GM12878 (cell line): ENCODE measurements at regions not wholly inside any gene's neighbourhood (a gene's known extent, or its start where the extent isn't known, plus 50 kb on each side); places are given as distances from the start of the nearest gene placed in this dataset.

Experiments
- ATAC-seq: fragments of 200-7000 bp; cut with Tn5 transposase; 3 replicates; pipeline ENCODE4 v1.9.1; 2020; ENCODE audit warnings: mild to moderate bottlenecking, moderate library complexity
- BruUV-seq: library from RNA; stranded (reverse); fragments of 400-500 nt; replicated peaks from 2 replicates; lab custom pipeline; 2021; lab: Mats Ljungman, UMichigan
- CTCF ChIA-PET: fragments of 300-600 bp; sonication (Branson Sonifier 250); formaldehyde crosslinking; extraction: SDS; loops from one replicate; lab custom pipeline; 2021; ENCODE audit warnings: inconsistent platforms; lab: Yijun Ruan, JAX
- POLR2A ChIA-PET: fragments of 350-600 bp; formaldehyde crosslinking; extraction: SDS; loops from one replicate; lab custom pipeline; 2021; ENCODE audit warnings: inconsistent platforms; lab: Charles Lee
- RAD21 ChIA-PET: fragments of 300-600 bp; sonication (Branson Sonifier 250); formaldehyde crosslinking; loops from one replicate; lab custom pipeline; 2023; ENCODE audit warnings: antibody characterized with exemption; ENCODE audit not compliant: unreplicated experiment; lab: Charles Lee
- SMC1A ChIA-PET: fragments of 300-600 bp; sonication (Branson Sonifier 250); formaldehyde crosslinking; loops from one replicate; lab custom pipeline; 2023; ENCODE audit not compliant: unreplicated experiment, uncharacterized antibody; lab: Charles Lee
- DNase-seq: peaks from one replicate; pipeline ENCODE4 v3.0.0-alpha.2; 2011; ENCODE audit warnings: low read depth, low spot score
- FAIRE-seq: peaks from 3 replicates; lab custom pipeline; 2011; peaks lifted over from hg19 to GRCh38; lab: Jason Lieb, UNC
- H2AFZ ChIP-seq: 2 replicates; pipeline ENCODE4 v1.6.0; 2011; ENCODE audit warnings: low read depth, low read length, control low read depth; ENCODE audit not compliant: control insufficient read depth
- H3K27ac ChIP-seq: 2 replicates; pipeline ENCODE4 v1.5.1; 2011; ENCODE audit warnings: control low read depth; ENCODE audit not compliant: control insufficient read depth, insufficient read depth
- H3K27me3 ChIP-seq, 2 experiments: replicated peaks in 1 of 2; 2 replicates each; pipeline versions ENCODE4 v1.6.0 to v1.6.1; 2011; ENCODE audit warnings: low read length in 1 of 2; ENCODE audit not compliant: control insufficient read depth in 2 of 2, insufficient read depth in 2 of 2
- H3K36me3 ChIP-seq, 2 experiments: 2 replicates each; pipeline ENCODE4 v1.5.1; 2011; ENCODE audit warnings: low read length in 1 of 2; ENCODE audit not compliant: control insufficient read depth in 2 of 2, insufficient read depth in 2 of 2
- H3K4me1 ChIP-seq: 2 replicates; pipeline ENCODE4 v1.6.1; 2011; ENCODE audit warnings: mild to moderate bottlenecking, low read length, moderate library complexity, mixed read lengths; ENCODE audit not compliant: control insufficient read depth, insufficient read depth
- H3K4me2 ChIP-seq: 2 replicates; pipeline ENCODE4 v1.6.0; 2011; ENCODE audit warnings: control low read depth; ENCODE audit not compliant: control insufficient read depth, insufficient read depth
- H3K4me3 ChIP-seq: fragments of 200-600 bp; sonication (generic); 2 replicates; pipeline ENCODE4 v1.5.1; 2016
- H3K79me2 ChIP-seq: 2 replicates; pipeline ENCODE4 v1.6.0; 2011; ENCODE audit warnings: low read length; ENCODE audit not compliant: control insufficient read depth, insufficient read depth
- H3K9ac ChIP-seq: 2 replicates; pipeline ENCODE4 v1.8.0; 2011; ENCODE audit warnings: low read length, control low read depth, mixed read lengths; ENCODE audit not compliant: control insufficient read depth, insufficient read depth
- H3K9me3 ChIP-seq: replicated peaks from 3 replicates; pipeline ENCODE4 v1.5.1; 2011; ENCODE audit warnings: mild to moderate bottlenecking, low read length; ENCODE audit not compliant: control insufficient read depth, insufficient read depth
- H4K20me1 ChIP-seq: 2 replicates; pipeline ENCODE4 v1.6.0; 2011; ENCODE audit not compliant: control insufficient read depth, insufficient read depth
- BRCA1 ChIP-seq: IDR thresholded peaks from 2 replicates; pipeline ENCODE4 v1.6.1; 2011; ENCODE audit warnings: low read depth, low read length, improper control_type of control experiment
- CBX3 ChIP-seq: fragments of 200-600 bp; sonication (generic); IDR thresholded peaks from 2 replicates; pipeline ENCODE4 v1.6.1; 2016; ENCODE audit warnings: low read depth, borderline replicate concordance
- CHD1 ChIP-seq: IDR thresholded peaks from 2 replicates; pipeline ENCODE4 v1.6.1; 2012; ENCODE audit warnings: low read depth, low read length, improper control_type of control experiment
- EGR1 ChIP-seq, 2 experiments: IDR thresholded peaks; 1 replicate in 1 of 2; 2 replicates in 1 of 2; pipeline ENCODE4 v1.6.1; 2011 to 2012; ENCODE audit warnings: low read depth in 2 of 2, low read length in 2 of 2, borderline replicate concordance in 1 of 2, mild to moderate bottlenecking in 1 of 2, moderate library complexity in 1 of 2
- GATAD2B ChIP-seq: fragments of 450-650 bp; conservative IDR thresholded peaks from 2 replicates; pipeline ENCODE4 v1.6.1; 2017; ENCODE audit warnings: low read depth, mild to moderate bottlenecking, moderate library complexity
- IKZF1 ChIP-seq: fragments of 450-650 bp; conservative IDR thresholded peaks from 2 replicates; pipeline ENCODE4 v1.6.1; 2017; ENCODE audit warnings: antibody characterized with exemption, mild to moderate bottlenecking
- IKZF2 ChIP-seq, 2 experiments: fragments of 450-650 bp; IDR thresholded peaks; 2 replicates each; pipeline ENCODE4 v1.6.1; 2017; ENCODE audit warnings: mild to moderate bottlenecking in 2 of 2, moderate library complexity in 2 of 2
- NR2C1 ChIP-seq: fragments of 450-650 bp; IDR thresholded peaks from 2 replicates; pipeline ENCODE4 v1.6.1; 2017; ENCODE audit warnings: antibody characterized with exemption, mild to moderate bottlenecking, moderate library complexity
- PAX8 ChIP-seq: fragments of 450-650 bp; IDR thresholded peaks from 2 replicates; pipeline ENCODE4 v1.6.1; 2017; ENCODE audit warnings: mild to moderate bottlenecking, moderate library complexity
- TARDBP ChIP-seq: IDR thresholded peaks from 2 replicates; pipeline ENCODE4 v1.6.1; 2016; ENCODE audit warnings: borderline replicate concordance
- YBX1 ChIP-seq: fragments of 450-650 bp; IDR thresholded peaks from 2 replicates; pipeline ENCODE4 v1.6.1; 2016; ENCODE audit warnings: antibody characterized with exemption
- ZNF274 ChIP-seq: IDR thresholded peaks from one replicate; pipeline ENCODE4 v1.8.0; 2011; ENCODE audit not compliant: insufficient read length, insufficient read depth
- ZNF622 ChIP-seq: fragments of 450-650 bp; IDR thresholded peaks from 2 replicates; pipeline ENCODE4 v1.6.1; 2017; ENCODE audit warnings: mild to moderate bottlenecking, inconsistent platforms
- WGBS: methylation state at CpG from one replicate; pipeline ENCODE4 v1.1.6; 2016; ENCODE audit warnings: low lambda C conversion rate; ENCODE audit not compliant: insufficient replicate concordance, insufficient coverage; ENCODE audit errors: missing lambda C conversion rate; 5-methylcytosine and 5-hydroxymethylcytosine counted together
- in situ Hi-C: fragments of 300-500 bp; cut with MboI; formaldehyde crosslinking; loops from 9 replicates; pipeline ENCODE4 v1.14.3; 2018; ENCODE audit warnings: mixed read lengths
- intact Hi-C: fragments of 100-400 bp; cut with micrococcal nuclease; formaldehyde crosslinking; loops from one replicate; pipeline ENCODE4 v1.14.2; 2022; ENCODE audit not compliant: unreplicated experiment
- TF ChIP-seq, protein P1 (sequence below): IDR thresholded peaks from 2 replicates; pipeline ENCODE4 v1.6.1; 2011; ENCODE audit warnings: borderline replicate concordance, low read depth, mild to moderate bottlenecking, moderate library complexity, mixed read lengths, low read length; ENCODE audit not compliant: insufficient read depth; ENCODE audit errors: extremely low read length
- TF ChIP-seq, protein P2 (sequence below): IDR thresholded peaks from 2 replicates; pipeline ENCODE4 v1.6.1; 2011; ENCODE audit warnings: mild to moderate bottlenecking, low read depth, low read length, moderate library complexity; ENCODE audit not compliant: insufficient replicate concordance

DNA sequence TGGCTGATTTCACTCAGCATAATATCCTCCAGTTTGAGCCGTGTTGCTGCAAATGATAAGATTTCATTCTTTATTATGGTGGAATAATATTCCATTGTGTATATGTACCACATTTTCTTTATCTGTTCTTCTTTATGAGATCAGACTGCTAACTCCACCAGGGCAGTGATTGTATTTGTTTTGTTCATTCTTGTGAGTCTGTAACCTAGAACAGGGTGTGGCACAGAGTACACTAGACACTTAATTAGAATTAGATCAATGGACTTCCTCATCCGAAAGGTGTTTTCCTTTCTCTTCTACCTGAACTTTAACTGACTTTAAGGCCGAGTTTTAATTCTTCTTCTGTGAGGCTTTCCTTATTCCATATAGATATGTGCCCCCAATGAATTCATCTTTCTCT, 551.0 kb downstream of the SNAPC1 start:
- no peak for FAIRE-seq
- in situ Hi-C loops, result no loop called here

DNA sequence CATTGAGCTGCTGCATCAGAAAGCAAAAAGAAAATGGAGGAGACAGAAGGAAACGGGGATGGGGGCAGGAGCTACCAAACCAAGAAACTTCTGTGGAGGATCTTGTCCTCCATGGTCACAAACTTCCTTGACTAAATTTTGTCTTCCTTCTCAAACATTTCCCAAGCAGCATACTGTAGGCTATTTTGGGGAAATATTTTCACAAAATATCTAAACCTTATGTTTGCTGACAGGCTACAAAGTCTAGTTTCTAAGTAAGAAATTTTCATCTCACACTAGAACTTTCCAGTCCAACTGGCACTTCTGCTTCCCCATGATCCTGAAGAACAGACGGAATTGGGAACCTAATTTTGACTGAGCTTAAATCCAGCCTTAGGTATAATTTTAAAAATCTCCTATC, 552.0 kb downstream of the SNAPC1 start:
- H3K27me3 ChIP-seq, result no peaks in the 10 kb centered on the region; a peak in 1 of 4 replicates
- ChIA-PET SMC1A (interaction anchor here (0.6 kb wide), 1 partner anchor 8 kb away, joined by 4 read pairs; no protein-coding TSS in a partner anchor), RAD21 (no interaction called here), CTCF (no interaction called here), POLR2A (no interaction called here)
- intact Hi-C loops, result no loop called here
- TF ChIP-seq ZNF622 (no peak), BRCA1 (no peak), EGR1 (IDR thresholded peaks at IDR 0.05; ENCODE audit: borderline replicate concordance in 1 of 2, low read depth in 2 of 2, low read length in 2 of 2) (no peak), CBX3 (no peak), PAX8 (no peak), CHD1 (no peak), YBX1 (no peak), NR2C1 (no peak)
- TF ChIP-seq, protein P1, sequence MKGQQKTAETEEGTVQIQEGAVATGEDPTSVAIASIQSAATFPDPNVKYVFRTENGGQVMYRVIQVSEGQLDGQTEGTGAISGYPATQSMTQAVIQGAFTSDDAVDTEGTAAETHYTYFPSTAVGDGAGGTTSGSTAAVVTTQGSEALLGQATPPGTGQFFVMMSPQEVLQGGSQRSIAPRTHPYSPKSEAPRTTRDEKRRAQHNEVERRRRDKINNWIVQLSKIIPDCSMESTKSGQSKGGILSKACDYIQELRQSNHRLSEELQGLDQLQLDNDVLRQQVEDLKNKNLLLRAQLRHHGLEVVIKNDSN, result no peak
- FAIRE-seq (no peak), ATAC-seq (no peak), DNase-seq (no peak)
- no peaks in the 10 kb centered on the region for H3K4me1 ChIP-seq
- in situ Hi-C loops, result no loop called here
- H3K9me3 ChIP-seq, result no peaks in the 10 kb centered on the region
- H3K4me2 ChIP-seq, result no peak overlapping the region
- H3K27ac ChIP-seq, result no peak overlapping the region
- H3K36me3 ChIP-seq, result no peaks in the 10 kb centered on the region
- no peaks in the 10 kb centered on the region for H4K20me1 ChIP-seq
- BruUV-seq, result no TSS peak
- H2AFZ ChIP-seq, result no peak overlapping the region
- no peak overlapping the region for H3K9ac ChIP-seq
- WGBS, result 0% methylated on average over 2 of the region's 2 CpGs
- no peaks in the 10 kb centered on the region for H3K79me2 ChIP-seq
- H3K4me3 ChIP-seq, result no peak overlapping the region

More for the DNA sequence above, 551.0 kb downstream of the SNAPC1 start:
- 35% methylated on average over 3 of the region's 3 CpGs for WGBS
- TF ChIP-seq IKZF1 (no peak), ZNF274 (no peak), GATAD2B (no peak), IKZF2 (IDR thresholded peaks at IDR 0.05) (no peak), CBX3 (no peak), TARDBP (no peak)
- TF ChIP-seq, protein P2, sequence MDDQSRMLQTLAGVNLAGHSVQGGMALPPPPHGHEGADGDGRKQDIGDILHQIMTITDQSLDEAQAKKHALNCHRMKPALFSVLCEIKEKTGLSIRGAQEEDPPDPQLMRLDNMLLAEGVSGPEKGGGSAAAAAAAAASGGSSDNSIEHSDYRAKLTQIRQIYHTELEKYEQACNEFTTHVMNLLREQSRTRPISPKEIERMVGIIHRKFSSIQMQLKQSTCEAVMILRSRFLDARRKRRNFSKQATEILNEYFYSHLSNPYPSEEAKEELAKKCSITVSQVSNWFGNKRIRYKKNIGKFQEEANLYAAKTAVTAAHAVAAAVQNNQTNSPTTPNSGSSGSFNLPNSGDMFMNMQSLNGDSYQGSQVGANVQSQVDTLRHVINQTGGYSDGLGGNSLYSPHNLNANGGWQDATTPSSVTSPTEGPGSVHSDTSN, result no peak
- Histone ChIP-seq H3K9ac (no peak overlapping the region), H3K4me2 (no peak overlapping the region), H3K9me3 (no peaks in the 10 kb centered on the region), H3K4me1 (no peaks in the 10 kb centered on the region), H3K36me3 (no peaks in the 10 kb centered on the region), H3K79me2 (no peaks in the 10 kb centered on the region), H3K27ac (no peak overlapping the region), H2AFZ (no peak overlapping the region), H3K4me3 (no peak overlapping the region), H3K27me3 (no peaks in the 10 kb centered on the region; a peak in 1 of 4 replicates), H4K20me1 (no peaks in the 10 kb centered on the region)
- intact Hi-C loops, result no loop called here
- ATAC-seq, result no peak
- ChIA-PET POLR2A (no interaction called here), CTCF (no interaction called here), RAD21 (no interaction called here), SMC1A (no interaction called here)
- DNase-seq, result no peak
- BruUV-seq, result no TSS peak
